IMR-90 (cell line): ENCODE measurements at regions not wholly inside any gene's neighbourhood (a gene's known extent, or its start where the extent isn't known, plus 50 kb on each side); places are given as distances from the start of the nearest gene placed in this dataset.
A peak's percentile ranks its signal among the peaks of the same experiment; 100 is the strongest.

ENCODE experiments used
- ATAC-seq: fragments of 200-7000 bp; cut with Tn5 transposase; 2 replicates; pipeline ENCODE4 v1.9.1; 2020; ENCODE audit warnings: low read depth, mild to moderate bottlenecking, moderate library complexity
- BruUV-seq: library from RNA; stranded (reverse); fragments of 400-500 nt; replicated peaks from 2 replicates; lab custom pipeline; 2021; lab: Mats Ljungman, UMichigan
- CTCF ChIA-PET: fragments of 300-600 bp; formaldehyde crosslinking; extraction: SDS; loops from one replicate; lab custom pipeline; 2021; ENCODE audit warnings: antibody characterized with exemption; lab: Yijun Ruan, JAX
- POLR2A ChIA-PET: fragments of 300-600 bp; sonication (Branson Sonifier 250); formaldehyde crosslinking; loops from one replicate; lab custom pipeline; 2022; ENCODE audit warnings: antibody characterized with exemption; ENCODE audit not compliant: unreplicated experiment; lab: Charles Lee
- DNase-seq: peaks from one replicate; pipeline ENCODE4 v3.0.0; 2013
- H2AFZ ChIP-seq: replicated peaks from 2 replicates; pipeline ENCODE3; 2013; ENCODE audit warnings: low read length, mild to moderate bottlenecking; ENCODE audit not compliant: poor library complexity
- H2AK5ac ChIP-seq: 2 replicates; pipeline ENCODE4 v1.6.1; 2013; ENCODE audit warnings: low read depth, low read length, inconsistent platforms
- H2AK9ac ChIP-seq: replicated peaks from 2 replicates; pipeline ENCODE3; 2013; ENCODE audit warnings: mild to moderate bottlenecking, low read depth, low read length, moderate library complexity; ENCODE audit not compliant: poor library complexity
- H2BK120ac ChIP-seq: 2 replicates; pipeline ENCODE4 v1.6.1; 2013; ENCODE audit warnings: low read depth, low read length, inconsistent platforms
- H2BK15ac ChIP-seq: 3 replicates; pipeline ENCODE4 v1.6.1; 2013; ENCODE audit warnings: low read depth, low read length, inconsistent platforms
- H2BK20ac ChIP-seq: 2 replicates; pipeline ENCODE4 v1.6.1; 2013; ENCODE audit warnings: low read depth, mild to moderate bottlenecking, inconsistent platforms, low read length, moderate library complexity
- H2BK5ac ChIP-seq: 2 replicates; pipeline ENCODE4 v1.6.1; 2013; ENCODE audit warnings: mild to moderate bottlenecking, low read depth, low read length, inconsistent platforms; ENCODE audit not compliant: poor library complexity, severe bottlenecking
- H3K14ac ChIP-seq: replicated peaks from 2 replicates; pipeline ENCODE4 v1.6.1; 2013; ENCODE audit warnings: low read depth, low read length, inconsistent platforms
- H3K18ac ChIP-seq: 2 replicates; pipeline ENCODE4 v1.6.1; 2013; ENCODE audit warnings: low read depth, low read length, control low read depth
- H3K23ac ChIP-seq: 2 replicates; pipeline ENCODE4 v1.6.1; 2013; ENCODE audit warnings: low read depth, low read length, inconsistent platforms
- H3K27ac ChIP-seq: 2 replicates; pipeline ENCODE4 v1.5.1; 2013; ENCODE audit warnings: mild to moderate bottlenecking, control low read depth, low read length; ENCODE audit not compliant: insufficient read depth
- H3K27me3 ChIP-seq: 2 replicates; pipeline ENCODE4 v1.6.1; 2013; ENCODE audit warnings: low read length; ENCODE audit not compliant: control insufficient read depth, insufficient read depth
- H3K36me3 ChIP-seq: 2 replicates; pipeline ENCODE4 v1.6.1; 2013; ENCODE audit warnings: low read length, mixed read lengths; ENCODE audit not compliant: control insufficient read depth, insufficient read depth
- H3K4ac ChIP-seq: 2 replicates; pipeline ENCODE4 v1.6.1; 2013; ENCODE audit warnings: low read depth, low read length, inconsistent platforms
- H3K4me1 ChIP-seq: 2 replicates; pipeline ENCODE4 v1.6.1; 2013; ENCODE audit warnings: low read length, mixed read lengths; ENCODE audit not compliant: control insufficient read depth, insufficient read depth
- H3K4me2 ChIP-seq: 2 replicates; pipeline ENCODE4 v1.6.1; 2013; ENCODE audit warnings: low read depth, mild to moderate bottlenecking, control low read depth, low read length, moderate library complexity
- H3K4me3 ChIP-seq: 2 replicates; pipeline ENCODE4 v1.5.1; 2013; ENCODE audit warnings: low read depth, mild to moderate bottlenecking, control low read depth, low read length, moderate library complexity; ENCODE audit not compliant: insufficient read depth
- H3K56ac ChIP-seq: 2 replicates; pipeline ENCODE4 v1.6.1; 2013; ENCODE audit warnings: low read length, inconsistent platforms; ENCODE audit not compliant: insufficient read depth; ENCODE audit errors: extremely low read depth
- H3K79me1 ChIP-seq, 2 experiments: 2 replicates each; pipeline ENCODE4 v1.6.1; 2013; ENCODE audit warnings: low read length in 2 of 2, inconsistent platforms in 1 of 2, low read depth in 1 of 2
- H3K9ac ChIP-seq: 2 replicates; pipeline ENCODE4 v1.6.1; 2013; ENCODE audit warnings: low read depth, low read length, control low read depth
- H3K9me1 ChIP-seq: 2 replicates; pipeline ENCODE4 v1.6.1; 2013; ENCODE audit warnings: low read length, inconsistent platforms; ENCODE audit not compliant: insufficient read depth
- H3K9me3 ChIP-seq: 2 replicates; pipeline ENCODE4 v1.6.1; 2013; ENCODE audit warnings: low read length; ENCODE audit not compliant: control insufficient read depth, insufficient read depth
- H4K20me1 ChIP-seq: 2 replicates; pipeline ENCODE4 v1.6.1; 2013; ENCODE audit warnings: low read length, inconsistent platforms; ENCODE audit not compliant: insufficient read depth
- H4K5ac ChIP-seq: 2 replicates; pipeline ENCODE4 v1.6.1; 2013; ENCODE audit warnings: mild to moderate bottlenecking, low read depth, low read length, control low read depth
- H4K8ac ChIP-seq, 2 experiments: 2 replicates each; pipeline ENCODE4 v1.6.1; 2013; ENCODE audit warnings: low read depth in 2 of 2, low read length in 2 of 2, control low read depth in 1 of 2, inconsistent platforms in 1 of 2
- H4K91ac ChIP-seq: 2 replicates; pipeline ENCODE4 v1.6.1; 2013; ENCODE audit warnings: low read depth, low read length, inconsistent platforms; ENCODE audit not compliant: insufficient read depth
- BHLHE40 ChIP-seq: fragments of 150-350 bp; IDR thresholded peaks from 2 replicates; pipeline ENCODE4 v1.6.1; 2016; ENCODE audit warnings: mild to moderate bottlenecking, low read depth, low read length
- CEBPB ChIP-seq: IDR thresholded peaks from 2 replicates; pipeline ENCODE4 v1.6.1; 2012; ENCODE audit warnings: low read depth, low read length, improper control_type of control experiment
- CHD1 ChIP-seq: IDR thresholded peaks from 2 replicates; pipeline ENCODE4 v1.6.1; 2012; ENCODE audit warnings: low read depth, low read length, improper control_type of control experiment
- CTCF ChIP-seq: conservative IDR thresholded peaks from 2 replicates; pipeline ENCODE4 v1.5.1; 2012; ENCODE audit warnings: mild to moderate bottlenecking, low read depth, low read length, improper control_type of control experiment
- ELK1 ChIP-seq: fragments of 150-350 bp; IDR thresholded peaks from 2 replicates; pipeline ENCODE4 v1.6.1; 2016; ENCODE audit warnings: low read depth, mild to moderate bottlenecking, low read length, moderate library complexity, borderline replicate concordance
- FOS ChIP-seq: fragments of 150-350 bp; IDR thresholded peaks from 2 replicates; pipeline ENCODE4 v1.6.1; 2016; ENCODE audit warnings: low read depth, low read length
- MAFK ChIP-seq: IDR thresholded peaks from 2 replicates; pipeline ENCODE4 v1.6.1; 2012; ENCODE audit warnings: low read depth, low read length, improper control_type of control experiment
- MAZ ChIP-seq: IDR thresholded peaks from 2 replicates; pipeline ENCODE4 v1.6.1; 2012; ENCODE audit warnings: low read depth, mild to moderate bottlenecking, low read length, improper control_type of control experiment, moderate library complexity, borderline replicate concordance
- MXI1 ChIP-seq: IDR thresholded peaks from 2 replicates; pipeline ENCODE4 v1.6.1; 2012; ENCODE audit warnings: low read depth, mild to moderate bottlenecking, low read length, moderate library complexity, borderline replicate concordance
- NFE2L2 ChIP-seq: fragments of 150-350 bp; IDR thresholded peaks from 2 replicates; pipeline ENCODE4 v1.6.1; 2016; ENCODE audit warnings: low read depth, mild to moderate bottlenecking, low read length
- POLR2A ChIP-seq: IDR thresholded peaks from 2 replicates; pipeline ENCODE4 v1.6.1; 2012; ENCODE audit warnings: mild to moderate bottlenecking, low read depth, low read length
- RAD21 ChIP-seq: IDR thresholded peaks from 2 replicates; pipeline ENCODE4 v1.6.1; 2012; ENCODE audit warnings: low read length, improper control_type of control experiment
- RCOR1 ChIP-seq: IDR thresholded peaks from 2 replicates; pipeline ENCODE4 v1.6.1; 2012; ENCODE audit warnings: mild to moderate bottlenecking, low read length, improper control_type of control experiment; ENCODE audit not compliant: insufficient replicate concordance
- RFX5 ChIP-seq: IDR thresholded peaks from 2 replicates; pipeline ENCODE4 v1.8.0; 2012; ENCODE audit warnings: low read depth, mild to moderate bottlenecking, low read length, moderate library complexity
- SMC3 ChIP-seq: fragments of 150-350 bp; IDR thresholded peaks from 2 replicates; pipeline ENCODE4 v1.6.1; 2016; ENCODE audit warnings: low read depth, mild to moderate bottlenecking, antibody characterized with exemption, low read length, moderate library complexity
- USF2 ChIP-seq: fragments of 150-350 bp; IDR thresholded peaks from 2 replicates; pipeline ENCODE4 v1.6.1; 2017; ENCODE audit warnings: mild to moderate bottlenecking, antibody characterized with exemption, low read length, low read depth
- WGBS, 2 experiments: methylation state at CpG; one replicate each; pipeline versions ENCODE4 v1.1.5 to v1.1.7; 2013; ENCODE audit warnings: missing lambda C conversion rate in 2 of 2; ENCODE audit not compliant: insufficient read length in 1 of 2; ENCODE audit errors: extremely low coverage in 2 of 2; 5-methylcytosine and 5-hydroxymethylcytosine counted together
- dilution Hi-C: fragments of 300-500 bp; cut with HindIII; formaldehyde crosslinking; loops from one replicate; pipeline ENCODE4 v1.14.3; 2018; ENCODE audit warnings: low sequenced_read_pairs; ENCODE audit not compliant: unreplicated experiment
- in situ Hi-C: fragments of 300-500 bp; cut with MboI; formaldehyde crosslinking; loops from 3 replicates; pipeline ENCODE4 v1.14.3; 2019; ENCODE audit warnings: low sequenced_read_pairs, inconsistent platforms, mixed read lengths
- intact Hi-C: fragments of 100-400 bp; cut with micrococcal nuclease; formaldehyde crosslinking; loops from 2 replicates; pipeline ENCODE4 v1.10.0; 2022

GRCh38 chr7:41774966-41775365, 72.1 kb upstream of the INHBA start:
- Histone ChIP-seq H3K4me2 (no peak overlapping the region), H3K18ac (no peak overlapping the region), H3K4me1 (peaks cover 2% of the 10 kb centered on the region; the same call in 1 of the 2 replicates), H2AFZ (peak overlapping the region; percentile 46), H3K4ac (no peak overlapping the region), H3K56ac (no peak overlapping the region), H2BK15ac (no peak overlapping the region; the same call in 2 of the 3 replicates), H3K27me3 (no peaks in the 10 kb centered on the region), H3K9ac (no peak overlapping the region), H3K36me3 (no peaks in the 10 kb centered on the region), H2BK5ac (no peak overlapping the region), H2AK5ac (no peak overlapping the region), H4K91ac (no peak overlapping the region; the same call in 1 of the 2 replicates), H2AK9ac (no peak overlapping the region), H3K79me1 (no peaks in the 10 kb centered on the region), H3K4me3 (no peak overlapping the region), H4K8ac (no peak overlapping the region), H3K9me1 (no peaks in the 10 kb centered on the region), H4K20me1 (no peaks in the 10 kb centered on the region), H4K5ac (no peak overlapping the region), H3K23ac (no peak overlapping the region), H2BK120ac (no peak overlapping the region), H2BK20ac (no peak overlapping the region), H3K14ac (no peak overlapping the region), H3K27ac (no peak overlapping the region), H3K9me3 (no peaks in the 10 kb centered on the region)
- DNase-seq (no peak), ATAC-seq (no peak)
- no CpG with 5 or more reads among the region's 11 CpGs for WGBS, 2 experiments
- in situ Hi-C loops, result loop anchor here (25.0 kb wide), 1 partner anchor 1062 kb away; no protein-coding TSS in a partner anchor
- intact Hi-C loops, result no loop called here
- CTCF ChIA-PET, result no interaction called here
- POLR2A ChIA-PET, result no interaction called here
- TF ChIP-seq CTCF (no peak), CHD1 (no peak), BHLHE40 (no peak), POLR2A (no peak), ELK1 (no peak), MXI1 (no peak), USF2 (no peak), RAD21 (no peak), NFE2L2 (no peak), MAZ (no peak), SMC3 (no peak), RFX5 (no peak), MAFK (no peak), CEBPB (no peak), RCOR1 (no peak), FOS (no peak)
- dilution Hi-C loops, result no loop called here
- BruUV-seq, result no TSS peak
